ENCODE measurements at regions not wholly inside any gene's neighbourhood (a gene's known extent, or its start where the extent isn't known, plus 50 kb on each side); places are given as distances from the start of the nearest gene placed in this dataset.

GRCh38 chr22:34608106-34608505, 457.9 kb upstream of the ISX start:
- Histone ChIP-seq H3K27ac (no peak overlapping the region), H3K9me3 (no peaks in the 10 kb centered on the region), H3K36me3 (no peaks in the 10 kb centered on the region), H3K27me3 (no peaks in the 10 kb centered on the region), H3K4me3 (no peak overlapping the region), H3K4me1 (ENCODE audit: insufficient read depth) (no peaks in the 10 kb centered on the region)
- intact Hi-C loops (cut with DNase I) = no loop called here
- no peak for TF ChIP-seq CTCF (IDR thresholded peaks at IDR 0.05)
- no peak for TF ChIP-seq EP300 (IDR thresholded peaks at IDR 0.05)
- no peak for TF ChIP-seq POLR2A (IDR thresholded peaks at IDR 0.05)
- WGBS, 3 donors = 81 to 86% (median 82%) methylated on average over 5 of the region's 5 CpGs
- no peak for DNase-seq

GRCh38 chr22:34608540-34609115, 457.3 kb upstream of the ISX start:
- intact Hi-C loops (cut with DNase I) = no loop called here
- DNase-seq = no peak
- WGBS, 3 donors = 59 to 74% (median 68%) methylated on average over 1 of the region's 1 CpG
- Histone ChIP-seq H3K9me3 (no peaks in the 10 kb centered on the region), H3K27ac (no peak overlapping the region), H3K27me3 (no peaks in the 10 kb centered on the region), H3K4me3 (no peak overlapping the region), H3K36me3 (no peaks in the 10 kb centered on the region), H3K4me1 (ENCODE audit: insufficient read depth) (no peaks in the 10 kb centered on the region)
- TF ChIP-seq CTCF (IDR thresholded peaks at IDR 0.05) (no peak), POLR2A (IDR thresholded peaks at IDR 0.05) (no peak), EP300 (IDR thresholded peaks at IDR 0.05) (no peak)

- no peak overlapping the region for H3K27ac ChIP-seq
- H3K36me3 ChIP-seq = no peaks in the 10 kb centered on the region
- TF ChIP-seq CTCF (IDR thresholded peaks at IDR 0.05) (no peak), EP300 (IDR thresholded peaks at IDR 0.05) (no peak), POLR2A (IDR thresholded peaks at IDR 0.05) (no peak)
- no peak for DNase-seq
- 86 to 91% (median 89%) methylated on average over 5 of the region's 5 CpGs for WGBS, 3 donors
- H3K27me3 ChIP-seq = no peaks in the 10 kb centered on the region
- no peak overlapping the region for H3K4me3 ChIP-seq
- no peaks in the 10 kb centered on the region for H3K9me3 ChIP-seq
- intact Hi-C loops (cut with DNase I) = no loop called here
- H3K4me1 ChIP-seq (ENCODE audit: insufficient read depth) = no peaks in the 10 kb centered on the region
Measured at GRCh38 chr22:34609646-34610045, 456.3 kb upstream of the ISX start.

DNA sequence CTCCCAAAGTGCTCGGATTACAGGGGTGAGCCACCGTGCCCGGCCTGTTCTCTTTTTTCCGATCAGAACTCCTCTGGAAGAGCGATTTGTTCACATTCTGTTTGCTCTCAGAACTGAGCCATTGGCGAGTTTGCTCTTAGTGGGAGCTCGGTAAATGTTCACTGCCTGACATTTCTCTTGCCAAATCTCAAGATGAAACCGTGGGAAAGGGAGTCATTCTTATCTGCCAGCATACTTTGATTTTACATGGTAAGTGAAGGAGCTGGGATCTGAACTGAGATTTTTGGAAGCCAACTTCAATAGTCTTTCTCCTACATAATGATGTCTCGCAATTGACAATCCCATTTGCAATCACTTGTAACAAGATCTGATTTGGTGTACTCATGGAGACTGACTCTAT, 445.8 kb upstream of the ISX start:
- TF ChIP-seq EP300 (IDR thresholded peaks at IDR 0.05) = no peak
- DNase-seq = no peak
- Histone ChIP-seq H3K36me3 (no peaks in the 10 kb centered on the region), H3K4me3 (no peak overlapping the region), H3K9me3 (no peaks in the 10 kb centered on the region), H3K27me3 (no peaks in the 10 kb centered on the region), H3K27ac (no peak overlapping the region), H3K4me1 (ENCODE audit: insufficient read depth) (no peaks in the 10 kb centered on the region)
- intact Hi-C loops (cut with DNase I) = no loop called here
- 69 to 75% (median 69%) methylated on average over 9 of the region's 9 CpGs for WGBS, 3 donors

GRCh38 chr22:34620832-34621231, 445.1 kb upstream of the ISX start:
- Histone ChIP-seq H3K27ac (no peak overlapping the region), H3K4me3 (no peak overlapping the region), H3K36me3 (no peaks in the 10 kb centered on the region), H3K9me3 (no peaks in the 10 kb centered on the region), H3K4me1 (ENCODE audit: insufficient read depth) (no peaks in the 10 kb centered on the region), H3K27me3 (no peaks in the 10 kb centered on the region)
- WGBS, 3 donors = 84 to 85% (median 84%) methylated on average over 8 of the region's 8 CpGs
- intact Hi-C loops (cut with DNase I) = no loop called here
- TF ChIP-seq CTCF (IDR thresholded peaks at IDR 0.05) (no peak), POLR2A (IDR thresholded peaks at IDR 0.05) (no peak), EP300 (IDR thresholded peaks at IDR 0.05) (no peak)
- DNase-seq = no peak

Measured in ovary (tissue), 7 donors.